ENCODE measurements at regions not wholly inside any gene's neighbourhood (a gene's known extent, or its start where the extent isn't known, plus 50 kb on each side); places are given as distances from the start of the nearest gene placed in this dataset.

GRCh38 chr2:224104668-224105386 lies 65.7 kb upstream of the SERPINE2 start:
- Histone ChIP-seq H3K27ac (ENCODE audit: insufficient read depth, low read length) (no peak overlapping the region), H3K36me3 (ENCODE audit: control insufficient read depth, insufficient read depth, low read length) (no peaks in the 10 kb centered on the region), H4K20me1 (ENCODE audit: control insufficient read depth, extremely low read depth, insufficient read depth, low read length) (no peaks in the 10 kb centered on the region), H2AFZ (ENCODE audit: low read length) (no peak overlapping the region), H3K4me2 (ENCODE audit: extremely low read depth, insufficient read depth, low read length) (no peak overlapping the region), H3K79me2 (ENCODE audit: control insufficient read depth, insufficient read depth, low read length) (no peaks in the 10 kb centered on the region), H3K4me3 (replicated peaks in 1 of 4; ENCODE audit: control extremely low read depth in 1 of 4, insufficient read depth in 1 of 4, low read depth in 3 of 4, low read length in 4 of 4) (no peak overlapping the region), H3K4me1 (ENCODE audit: control insufficient read depth, extremely low read depth, insufficient read depth, low read length) (peaks cover 11% of the 10 kb centered on the region), H3K27me3 (ENCODE audit: control insufficient read depth, insufficient read depth, low read length) (no peaks in the 10 kb centered on the region), H3K9ac (ENCODE audit: insufficient read depth, low read length) (no peak overlapping the region), H3K9me3 (ENCODE audit: control insufficient read depth, insufficient read depth, low read depth, low read length) (no peaks in the 10 kb centered on the region)
- TF ChIP-seq CTCF (conservative IDR thresholded peaks at IDR 0.05 in 1 of 2, IDR thresholded peaks at IDR 0.05 in 1 of 2; ENCODE audit: low read depth in 1 of 2, low read length in 2 of 2): no peak
- no peak for TF ChIP-seq EZH2 (IDR thresholded peaks at IDR 0.05; ENCODE audit: low read length, missing control alignments)
- DNase-seq (ENCODE audit: low read depth in 2 of 2): peak in 1 of 2 donors; percentile 50

DNA sequence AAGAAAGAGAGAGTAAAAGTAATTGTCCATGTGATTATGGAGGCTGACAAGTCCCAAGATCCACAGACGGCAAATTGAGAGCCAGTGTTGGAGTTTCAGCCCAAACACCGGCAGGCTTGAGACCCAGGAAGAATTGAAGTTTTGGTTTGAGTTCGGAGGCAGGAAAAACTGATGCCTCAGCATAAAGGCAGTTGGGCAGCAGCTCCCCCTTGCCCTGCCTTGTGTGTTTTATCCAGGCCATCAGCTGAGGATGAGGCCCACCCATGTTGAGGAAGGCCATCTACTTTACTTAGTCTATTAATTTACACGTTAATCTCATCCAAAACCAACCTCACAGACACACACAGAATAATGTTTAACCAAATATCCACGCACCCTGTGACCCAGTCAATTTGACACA lies 64.6 kb upstream of the SERPINE2 start:
- Histone ChIP-seq H2AFZ (ENCODE audit: low read length) (no peak overlapping the region), H3K4me2 (ENCODE audit: extremely low read depth, insufficient read depth, low read length) (no peak overlapping the region), H3K79me2 (ENCODE audit: control insufficient read depth, insufficient read depth, low read length) (no peaks in the 10 kb centered on the region), H4K20me1 (ENCODE audit: control insufficient read depth, extremely low read depth, insufficient read depth, low read length) (no peaks in the 10 kb centered on the region), H3K9ac (ENCODE audit: insufficient read depth, low read length) (no peak overlapping the region), H3K36me3 (ENCODE audit: control insufficient read depth, insufficient read depth, low read length) (no peaks in the 10 kb centered on the region), H3K27me3 (ENCODE audit: control insufficient read depth, insufficient read depth, low read length) (no peaks in the 10 kb centered on the region), H3K4me3 (replicated peaks in 1 of 4; ENCODE audit: control extremely low read depth in 1 of 4, insufficient read depth in 1 of 4, low read depth in 3 of 4, low read length in 4 of 4) (no peak overlapping the region), H3K4me1 (ENCODE audit: control insufficient read depth, extremely low read depth, insufficient read depth, low read length) (peaks cover 13% of the 10 kb centered on the region), H3K9me3 (ENCODE audit: control insufficient read depth, insufficient read depth, low read depth, low read length) (no peaks in the 10 kb centered on the region), H3K27ac (ENCODE audit: insufficient read depth, low read length) (no peak overlapping the region)
- TF ChIP-seq CTCF (conservative IDR thresholded peaks at IDR 0.05 in 1 of 2, IDR thresholded peaks at IDR 0.05 in 1 of 2; ENCODE audit: low read depth in 1 of 2, low read length in 2 of 2) (no peak), EZH2 (IDR thresholded peaks at IDR 0.05; ENCODE audit: low read length, missing control alignments) (no peak)
- DNase-seq (ENCODE audit: low read depth in 2 of 2): no peak

GRCh38 chr2:224102991-224103390 lies 63.9 kb upstream of the SERPINE2 start:
- H3K4me2 ChIP-seq (ENCODE audit: extremely low read depth, insufficient read depth, low read length): peak overlapping the region; percentile 8
- TF ChIP-seq CTCF (conservative IDR thresholded peaks at IDR 0.05 in 1 of 2, IDR thresholded peaks at IDR 0.05 in 1 of 2; ENCODE audit: low read depth in 1 of 2, low read length in 2 of 2): no peak
- TF ChIP-seq EZH2 (IDR thresholded peaks at IDR 0.05; ENCODE audit: low read length, missing control alignments): no peak
- H3K4me1 ChIP-seq (ENCODE audit: control insufficient read depth, extremely low read depth, insufficient read depth, low read length): peaks cover 13% of the 10 kb centered on the region
- H4K20me1 ChIP-seq (ENCODE audit: control insufficient read depth, extremely low read depth, insufficient read depth, low read length): no peaks in the 10 kb centered on the region
- peak overlapping the region; percentile 49 for H3K27ac ChIP-seq (ENCODE audit: insufficient read depth, low read length)
- H3K9me3 ChIP-seq (ENCODE audit: control insufficient read depth, insufficient read depth, low read depth, low read length): no peaks in the 10 kb centered on the region
- no peak overlapping the region for H3K9ac ChIP-seq (ENCODE audit: insufficient read depth, low read length)
- no peak overlapping the region for H3K4me3 ChIP-seq (replicated peaks in 1 of 4; ENCODE audit: control extremely low read depth in 1 of 4, insufficient read depth in 1 of 4, low read depth in 3 of 4, low read length in 4 of 4)
- no peaks in the 10 kb centered on the region for H3K36me3 ChIP-seq (ENCODE audit: control insufficient read depth, insufficient read depth, low read length)
- no peaks in the 10 kb centered on the region for H3K27me3 ChIP-seq (ENCODE audit: control insufficient read depth, insufficient read depth, low read length)
- H2AFZ ChIP-seq (ENCODE audit: low read length): no peak overlapping the region
- DNase-seq (ENCODE audit: low read depth in 2 of 2): peak in 1 of 2 donors; percentile 40
- no peaks in the 10 kb centered on the region for H3K79me2 ChIP-seq (ENCODE audit: control insufficient read depth, insufficient read depth, low read length)

Data from fibroblast of lung (primary cell).